ENCODE measurements at regions not wholly inside any gene's neighbourhood (a gene's known extent, or its start where the extent isn't known, plus 50 kb on each side); places are given as distances from the start of the nearest gene placed in this dataset.
"Not testable (repeated sequence)": the region's sequence is repeated elsewhere in the genome, so short reads cannot be mapped to it uniquely, and the experiment has no call there.

DNA sequence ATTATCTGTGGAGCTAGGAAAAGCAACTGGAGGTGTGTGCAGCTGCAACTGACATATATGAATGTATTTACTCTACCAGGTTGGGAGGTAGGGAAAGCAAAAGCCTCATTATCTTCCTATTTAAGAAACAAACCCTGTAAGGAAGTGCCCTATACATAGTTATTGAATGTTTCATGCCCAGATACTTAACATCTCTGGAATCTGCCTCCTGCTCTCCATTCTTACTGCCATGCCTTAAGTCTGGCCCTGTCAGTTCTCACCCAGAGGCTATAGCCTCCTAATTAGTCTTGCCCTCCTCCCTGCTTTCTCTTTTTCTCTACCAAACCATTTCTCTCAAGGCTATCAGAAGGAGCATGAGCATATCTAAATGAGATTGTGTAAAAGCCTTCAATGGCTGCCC, 542.6 kb upstream of the LRRN3 start:
- no peak for DNase-seq (ENCODE audit: low read depth in 2 of 2)

DNA sequence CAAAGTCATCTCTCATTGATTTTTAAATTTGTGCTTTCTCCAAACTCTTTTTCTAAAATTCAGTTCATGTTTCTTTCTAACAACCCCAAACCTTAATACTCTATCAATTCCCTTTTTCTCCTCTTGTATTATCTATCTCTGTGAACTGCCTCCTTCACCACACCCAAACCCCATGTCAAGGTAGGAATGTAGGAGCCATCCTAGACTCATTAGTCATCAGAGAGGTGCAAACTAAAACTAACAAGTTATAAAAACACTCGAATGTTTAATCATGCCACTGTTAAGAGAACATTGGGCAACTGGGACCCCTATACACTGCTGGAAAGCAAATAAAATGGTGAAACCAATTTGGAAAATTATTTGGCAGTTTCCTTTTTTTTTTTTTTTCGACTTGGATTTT, 533.8 kb upstream of the LRRN3 start:
- DNase-seq (ENCODE audit: low read depth in 2 of 2): no peak

DNA sequence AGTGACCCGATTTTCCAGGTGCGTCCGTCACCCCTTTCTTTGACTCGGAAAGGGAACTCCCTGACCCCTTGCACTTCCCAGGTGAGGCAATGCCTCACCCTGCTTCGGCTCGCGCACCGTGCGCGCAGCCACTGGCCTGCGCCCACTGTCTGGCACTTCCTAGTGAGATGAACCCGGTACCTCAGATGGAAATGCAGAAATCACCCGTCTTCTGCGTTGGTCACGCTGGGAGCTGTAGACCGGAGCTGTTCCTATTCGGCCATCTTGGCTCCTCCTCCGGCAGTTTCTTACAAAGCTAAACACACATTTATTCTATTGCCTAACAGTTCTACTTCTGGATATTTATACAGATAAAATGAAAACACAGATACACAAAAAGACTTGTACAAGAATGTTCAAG, 527.6 kb upstream of the LRRN3 start:
- DNase-seq (ENCODE audit: low read depth in 2 of 2): not testable (repeated sequence)

DNA sequence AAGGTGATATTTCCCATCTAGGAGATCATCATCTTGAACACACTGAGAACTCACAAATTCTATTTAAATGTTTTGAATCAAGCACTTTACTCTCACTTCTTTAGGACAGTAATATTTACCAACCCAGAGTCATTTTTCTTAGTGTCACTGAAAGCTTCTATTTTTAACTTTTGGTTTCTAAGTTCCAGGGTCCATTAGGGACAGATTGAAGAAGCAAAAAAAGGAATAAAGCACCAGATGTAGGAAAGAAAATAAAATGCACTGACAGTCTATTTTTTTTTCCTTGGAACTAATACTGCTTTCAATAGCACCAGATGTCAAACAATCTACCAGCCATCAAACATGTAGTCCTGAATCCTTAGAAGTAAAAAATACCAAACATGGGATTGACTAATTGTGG, 526.7 kb upstream of the LRRN3 start:
- DNase-seq (ENCODE audit: low read depth in 2 of 2): no peak

DNA sequence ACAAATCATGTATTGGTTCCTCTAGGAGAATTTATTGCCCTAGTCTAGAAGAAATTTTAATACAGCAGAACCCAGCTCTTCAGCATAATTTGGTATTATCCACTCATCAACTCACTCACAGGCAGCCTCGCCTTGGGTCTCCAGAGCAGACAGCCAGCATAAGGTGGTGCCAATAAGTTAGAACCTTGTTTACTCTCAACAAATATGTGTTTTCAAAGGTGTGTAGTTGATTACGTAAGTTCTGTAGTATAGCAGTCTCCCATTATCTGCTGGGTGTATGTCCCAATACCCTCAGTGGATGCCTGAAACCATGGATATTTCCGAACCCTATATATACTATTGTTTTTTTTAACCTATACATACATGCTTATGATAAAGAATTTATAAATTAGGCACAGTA, 522.5 kb upstream of the LRRN3 start:
- DNase-seq (ENCODE audit: low read depth in 2 of 2): no peak

DNA sequence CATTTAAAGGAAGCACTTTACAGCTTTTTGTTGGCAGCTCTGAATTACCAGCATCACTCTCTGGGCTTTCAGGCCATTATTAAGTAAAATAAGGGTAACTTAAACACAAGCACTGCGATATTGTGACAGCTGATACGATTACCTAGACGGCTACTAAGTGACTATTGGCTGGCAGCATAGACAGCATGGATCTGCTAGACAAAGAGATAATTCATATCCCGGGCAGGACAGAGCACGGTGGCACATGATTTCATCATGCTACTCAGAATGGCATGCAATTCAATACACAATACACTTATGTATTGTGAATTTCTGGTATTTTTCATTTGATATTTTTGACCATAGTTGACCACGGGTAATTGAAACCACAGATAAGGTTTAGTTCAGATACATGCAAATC, 522.0 kb upstream of the LRRN3 start:
- DNase-seq (ENCODE audit: low read depth in 2 of 2): no peak

DNA sequence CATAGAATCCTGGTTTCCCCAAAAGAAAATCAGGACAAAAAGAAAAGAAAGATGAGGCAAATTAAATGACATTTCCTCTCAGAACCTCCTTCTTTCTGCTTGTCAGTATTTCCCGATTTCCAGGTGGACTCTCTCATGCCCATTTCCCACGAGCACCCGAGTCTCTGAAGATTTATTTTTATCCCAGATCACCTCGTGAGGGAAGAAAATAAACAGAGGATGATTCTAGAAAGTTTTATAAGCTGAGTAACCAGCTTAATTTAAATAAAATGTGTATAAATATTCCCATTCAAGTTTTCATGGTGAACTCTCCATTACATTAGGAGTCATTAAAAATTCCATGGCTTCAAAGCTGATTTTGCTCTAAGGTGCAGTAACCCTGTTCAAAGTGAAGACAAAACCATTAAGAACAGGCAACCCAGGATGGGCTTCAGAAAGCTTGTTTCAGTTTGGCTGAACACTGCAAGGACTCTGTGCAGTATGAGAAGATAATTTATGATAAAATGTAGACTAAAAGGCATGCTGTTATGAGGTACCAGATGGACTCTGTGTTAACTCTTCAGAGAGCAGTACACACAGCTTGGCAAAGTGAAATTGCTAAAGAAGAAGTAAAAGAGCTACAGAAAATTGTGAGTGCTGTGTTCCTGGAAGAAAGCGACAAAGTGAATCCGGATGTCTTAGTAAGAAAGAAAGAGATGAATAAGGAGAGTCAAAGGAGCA, 521.3 kb upstream of the LRRN3 start:
- no peak for DNase-seq (ENCODE audit: low read depth in 2 of 2)

DNA sequence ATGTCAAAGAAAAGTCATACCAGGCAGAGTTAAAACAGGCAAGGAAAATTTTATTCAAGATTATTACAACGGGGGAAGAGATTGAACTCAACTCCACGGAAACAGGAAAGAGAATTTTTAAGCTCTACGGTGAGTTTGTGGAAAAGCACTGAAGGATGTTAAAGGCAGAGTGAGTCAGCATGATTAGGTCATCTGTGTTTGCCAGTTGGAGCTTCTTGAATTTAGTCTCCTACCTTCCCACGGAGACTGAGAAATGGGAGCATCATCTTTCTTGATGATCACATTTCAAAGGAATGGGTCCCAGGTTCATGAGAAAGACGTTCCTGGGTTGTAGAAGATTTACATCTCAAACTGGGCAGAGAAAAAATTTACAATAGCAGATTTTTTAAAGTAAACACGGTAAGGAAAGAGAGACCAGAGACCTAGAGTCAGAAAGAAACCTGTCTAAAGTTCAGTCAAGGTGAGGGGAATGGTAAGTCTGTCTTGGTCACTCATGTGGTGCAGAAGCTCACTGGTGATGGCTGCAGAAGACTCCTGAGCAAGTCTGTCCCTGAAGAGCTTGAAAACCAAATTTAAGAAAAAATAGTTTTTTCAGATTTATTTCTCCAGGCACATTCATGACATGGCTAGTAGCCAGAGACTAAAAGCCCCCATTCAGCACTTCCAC, 516.9 kb upstream of the LRRN3 start:
- DNase-seq (ENCODE audit: low read depth in 2 of 2): no peak

DNA sequence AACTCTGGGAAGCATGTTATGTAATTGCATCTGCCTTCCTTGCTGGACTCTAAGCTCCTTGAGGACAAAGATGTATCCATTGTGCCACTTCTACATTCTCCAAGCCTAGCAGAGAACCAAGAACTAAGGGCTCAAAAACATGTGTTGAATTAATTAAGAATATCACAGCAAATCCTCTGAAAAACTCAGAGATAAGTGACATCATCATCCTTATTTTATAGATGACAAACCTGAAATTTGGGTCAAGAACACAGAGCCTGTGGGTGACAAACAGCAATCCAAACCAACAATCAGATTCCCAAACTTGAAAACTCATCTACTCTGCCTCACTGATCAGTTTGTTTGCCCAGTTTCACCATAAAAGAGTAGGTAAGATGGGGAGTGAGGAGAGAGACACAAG, 503.6 kb upstream of the LRRN3 start:
- no peak for DNase-seq (ENCODE audit: low read depth in 2 of 2)

DNA sequence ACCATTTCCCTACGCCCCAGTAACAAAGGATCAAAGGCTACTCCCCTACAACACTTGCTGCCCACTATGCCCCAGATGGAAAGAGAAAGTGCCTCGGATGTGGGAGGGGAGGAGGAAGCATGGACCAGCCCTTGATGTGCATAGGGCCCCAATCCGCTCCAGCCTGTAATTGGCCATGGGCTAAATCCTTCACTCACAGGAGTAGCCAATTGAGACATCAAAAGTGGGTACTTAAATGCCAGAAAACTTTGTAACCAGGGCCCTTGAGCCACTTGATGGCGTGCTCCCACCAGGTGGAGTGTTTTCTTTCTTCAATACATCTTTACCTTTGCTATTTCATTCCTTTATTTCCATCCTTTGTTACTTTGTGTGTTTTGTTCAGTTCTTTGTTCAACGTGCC, 500.5 kb upstream of the LRRN3 start:
- DNase-seq (ENCODE audit: low read depth in 2 of 2): no peak

DNA sequence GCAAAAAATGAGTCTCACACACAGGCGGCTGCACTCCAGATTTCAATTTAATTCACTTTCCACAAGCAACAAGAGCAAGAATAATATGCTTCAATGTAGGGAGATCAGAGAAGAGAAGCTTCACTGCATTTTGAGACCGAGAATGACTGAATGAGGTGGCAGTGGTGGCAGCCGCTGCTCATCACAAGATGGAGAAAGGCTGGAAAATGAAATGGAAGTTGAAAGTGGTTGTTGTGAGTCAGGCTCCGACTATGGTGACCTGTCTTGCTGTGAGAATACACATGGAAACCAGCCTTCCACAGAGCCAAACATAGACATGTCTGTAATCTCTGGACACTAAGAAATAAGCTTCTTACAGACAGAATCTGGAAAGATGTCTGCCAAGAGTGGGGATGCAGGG, 499.6 kb upstream of the LRRN3 start:
- peak in 1 of 2 donors; percentile 2 for DNase-seq (ENCODE audit: low read depth in 2 of 2)

DNA sequence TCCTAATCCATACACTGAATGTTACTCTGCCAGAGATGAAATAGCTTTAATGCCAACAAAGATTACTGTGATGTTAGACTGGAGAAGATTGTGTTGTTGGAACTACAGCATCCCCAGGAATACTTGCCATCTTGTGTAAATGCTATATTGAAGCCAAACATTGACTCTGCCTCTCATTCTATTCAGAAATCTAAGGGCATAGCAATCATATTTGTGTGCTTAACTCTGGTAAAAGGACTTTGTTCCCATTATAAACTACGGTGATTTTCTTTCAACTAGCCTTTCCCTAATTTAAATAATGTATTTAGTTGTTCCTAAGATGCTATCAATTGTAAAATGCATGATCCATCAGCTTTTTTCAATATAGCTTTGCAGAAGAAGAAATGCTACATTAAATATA, 498.4 kb upstream of the LRRN3 start:
- DNase-seq (ENCODE audit: low read depth in 2 of 2): no peak

DNA sequence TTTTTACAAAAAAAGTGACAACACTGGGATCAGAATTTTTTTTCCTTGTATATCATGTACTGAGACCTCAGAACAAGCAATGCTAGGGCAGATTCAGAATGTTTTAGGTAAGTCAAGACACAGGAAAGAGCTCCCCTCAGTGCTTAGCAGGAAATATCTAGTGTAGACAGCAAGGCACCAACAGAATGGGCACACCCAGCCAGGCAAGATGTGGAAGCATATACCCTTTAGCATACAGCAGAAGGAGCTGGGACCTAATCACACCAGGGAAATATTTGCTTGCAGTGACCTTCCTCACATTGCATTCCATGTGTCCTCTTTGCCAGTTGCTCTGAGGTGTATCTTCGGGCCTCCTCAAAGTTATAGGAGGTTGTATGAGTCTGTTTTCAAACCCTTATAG, 497.6 kb upstream of the LRRN3 start:
- DNase-seq (ENCODE audit: low read depth in 2 of 2): no peak

DNA sequence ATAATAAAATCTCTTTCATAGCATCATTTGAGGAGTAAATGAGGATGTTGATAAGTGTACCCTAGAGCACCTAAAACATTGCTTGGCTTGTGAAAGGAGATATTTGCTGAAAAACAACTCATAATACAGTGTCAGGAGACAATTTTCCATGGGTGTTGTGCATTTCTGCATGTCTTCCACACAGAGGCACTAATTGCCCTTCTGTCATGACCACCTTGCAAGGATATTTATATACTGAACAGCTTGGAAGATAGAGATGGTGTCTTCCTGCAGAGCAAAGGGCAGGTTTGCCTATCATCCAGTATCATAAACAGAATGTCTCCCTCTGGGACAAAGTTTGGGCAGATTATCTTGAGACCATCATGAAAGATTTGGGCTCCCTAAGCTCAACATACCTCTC, 495.2 kb upstream of the LRRN3 start:
- DNase-seq (ENCODE audit: low read depth in 2 of 2): no peak

DNA sequence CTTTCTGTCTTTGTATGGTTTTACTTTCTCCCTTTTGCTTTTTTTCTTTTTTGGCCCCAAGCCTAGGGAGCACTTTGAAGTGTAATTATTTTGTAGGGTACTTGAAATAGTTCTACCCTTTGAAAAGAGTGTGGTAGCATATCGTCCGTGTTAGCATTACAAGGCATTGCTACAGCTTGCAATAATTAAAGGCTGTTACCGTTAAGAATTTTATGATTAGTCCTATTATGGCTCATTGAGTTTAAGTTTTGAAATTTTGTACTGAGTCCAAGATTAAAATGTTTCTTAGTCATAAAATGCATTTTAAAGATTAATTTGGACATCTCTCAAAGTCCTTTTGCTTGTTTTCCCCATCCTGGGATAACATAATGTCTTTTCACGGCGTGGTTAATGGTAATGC, 490.0 kb upstream of the LRRN3 start:
- no peak for DNase-seq (ENCODE audit: low read depth in 2 of 2)

DNA sequence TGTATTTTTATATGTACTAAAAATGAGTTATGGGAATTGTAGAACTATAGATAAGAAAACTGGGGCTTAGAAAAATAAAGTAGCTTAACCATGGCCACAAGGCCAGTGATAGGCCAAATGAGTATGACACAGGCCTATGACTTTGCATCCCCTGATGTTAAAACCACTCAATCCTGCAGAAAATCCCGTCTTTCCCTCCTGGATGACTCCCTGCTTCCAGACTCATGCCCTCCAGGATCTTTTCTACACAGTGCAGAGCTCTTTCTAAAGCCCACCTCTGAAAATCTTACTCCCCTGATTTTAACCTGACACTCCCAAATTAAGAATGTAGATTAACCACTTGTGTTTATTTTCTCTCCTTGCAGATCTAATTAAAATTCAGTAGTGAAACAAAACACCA, 489.2 kb upstream of the LRRN3 start:
- DNase-seq (ENCODE audit: low read depth in 2 of 2): no peak

DNA sequence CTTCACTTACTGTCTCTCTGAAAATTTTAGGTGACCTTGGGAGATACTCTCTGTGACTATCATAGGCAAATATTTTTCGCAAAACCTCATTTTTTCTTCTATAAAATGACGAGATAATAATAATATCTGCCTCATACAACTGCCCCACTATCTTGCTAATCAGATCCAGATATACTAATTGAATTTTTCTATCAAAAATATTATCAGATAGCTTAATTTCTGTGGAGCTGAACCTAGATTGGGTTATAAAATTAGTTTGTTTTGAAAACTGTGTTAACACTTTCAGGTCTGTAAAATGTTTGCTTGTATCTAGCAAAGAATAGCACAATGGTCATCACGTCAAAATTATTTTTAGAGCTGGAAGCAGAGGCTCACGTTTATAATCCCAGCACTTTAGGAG, 486.7 kb upstream of the LRRN3 start:
- DNase-seq (ENCODE audit: low read depth in 2 of 2): no peak

DNA sequence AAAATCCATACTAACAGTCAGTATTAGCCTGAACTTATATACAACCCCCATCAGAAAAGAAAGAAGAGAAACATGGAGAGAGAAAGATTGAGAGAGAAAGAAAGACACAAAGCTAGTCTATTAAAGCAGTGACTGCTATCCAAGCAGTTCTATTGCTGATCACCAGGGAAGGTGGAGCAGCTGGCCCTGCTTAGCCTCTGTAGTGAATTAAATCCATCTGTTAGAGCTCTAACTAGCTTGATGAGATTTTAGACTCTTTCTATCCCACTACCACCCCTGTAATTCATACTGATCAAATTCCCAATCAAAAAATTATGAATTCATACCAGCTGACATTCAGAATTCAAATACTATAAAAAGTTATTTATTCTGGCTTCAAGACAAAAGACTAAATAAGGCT, 486.0 kb upstream of the LRRN3 start:
- DNase-seq (ENCODE audit: low read depth in 2 of 2): no peak

DNA sequence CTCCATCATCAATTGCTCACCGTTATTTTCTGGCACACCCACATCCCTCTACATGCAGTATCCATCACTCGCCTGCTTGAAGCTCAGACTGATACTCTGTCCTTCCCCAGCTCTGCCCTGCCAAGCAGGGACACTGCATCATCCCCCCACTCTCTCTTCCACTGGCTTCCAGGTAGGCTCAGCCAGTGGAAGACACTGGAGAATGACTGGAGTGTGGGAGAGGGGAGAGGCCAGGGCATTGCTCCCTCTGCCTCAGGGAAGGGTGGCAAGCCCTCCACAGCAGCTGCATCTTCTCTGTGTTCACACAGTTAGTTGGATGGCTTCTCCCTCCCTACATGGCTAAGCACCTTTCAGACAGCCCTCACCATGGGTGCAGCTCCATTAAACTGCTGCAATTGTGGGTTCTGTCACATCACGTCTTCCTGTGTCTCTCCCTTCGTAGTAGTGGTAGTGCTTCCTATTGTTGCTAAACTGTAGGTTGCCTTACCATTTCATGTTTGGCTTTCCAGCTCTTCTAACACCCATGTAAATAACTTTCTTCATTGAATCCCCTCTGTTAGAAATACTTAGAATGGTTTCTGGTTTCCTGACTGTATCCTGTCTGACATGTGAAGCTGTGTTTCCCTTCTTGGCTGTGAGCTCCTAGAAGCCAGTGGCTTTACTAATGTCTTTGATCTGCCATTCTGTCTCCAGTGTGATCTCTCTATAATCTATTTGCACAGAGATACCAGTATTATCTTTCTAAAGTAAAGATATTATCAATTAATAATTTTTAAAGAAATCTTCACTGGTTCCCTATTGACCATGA, 483.7 kb upstream of the LRRN3 start:
- DNase-seq (ENCODE audit: low read depth in 2 of 2): no peak

DNA sequence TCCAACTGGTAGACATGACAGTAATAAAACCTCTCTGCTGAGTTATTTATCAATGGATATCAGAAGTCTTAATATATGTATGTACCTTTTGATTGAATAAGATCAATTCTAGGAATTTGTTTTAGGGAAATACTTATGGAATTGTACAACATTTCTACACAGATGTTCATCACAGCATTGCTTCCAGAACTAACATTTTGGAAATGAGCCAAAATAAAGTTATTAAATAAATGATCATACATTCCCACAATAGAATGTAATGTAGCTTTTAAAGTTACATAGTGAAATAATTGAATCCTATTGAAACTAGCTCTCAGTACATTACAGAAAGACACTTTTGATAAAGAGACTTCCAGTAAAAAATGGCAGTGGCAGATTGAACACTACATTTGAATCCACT, 481.6 kb upstream of the LRRN3 start:
- DNase-seq (ENCODE audit: low read depth in 2 of 2): no peak

DNA sequence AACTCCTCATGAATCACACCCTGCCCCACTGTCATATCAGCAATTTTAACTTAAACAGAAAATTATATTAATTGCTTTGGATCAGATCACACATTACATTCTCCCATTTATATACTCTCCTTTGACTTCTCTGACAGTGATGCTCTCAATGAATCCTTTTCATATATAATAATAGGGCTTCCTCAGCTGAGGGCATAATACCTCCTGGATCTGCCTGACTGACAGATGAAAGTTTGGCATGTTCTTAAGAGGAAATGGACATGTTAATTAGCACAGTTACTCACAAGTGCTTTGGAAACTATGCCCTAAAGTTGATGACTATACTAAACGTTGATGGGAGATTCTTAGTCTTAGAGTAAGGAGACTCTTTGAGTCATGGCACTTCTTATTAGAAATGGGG, 478.2 kb upstream of the LRRN3 start:
- DNase-seq (ENCODE audit: low read depth in 2 of 2): no peak
